DOHH2 (cell line): ENCODE measurements at regions not wholly inside any gene's neighbourhood (a gene's known extent, or its start where the extent isn't known, plus 50 kb on each side); places are given as distances from the start of the nearest gene placed in this dataset.

Experiments
- CTCF ChIP-seq: fragments of 200-600 bp; sonication (generic); IDR thresholded peaks from one replicate; pipeline ENCODE4 v1.5.1; 2014; ENCODE audit warnings: antibody characterized with exemption, mild to moderate bottlenecking, low read depth, low read length; ENCODE audit not compliant: poor library complexity, severe bottlenecking
- EZH2phosphoT487 ChIP-seq: fragments of 200-600 bp; sonication (generic); IDR thresholded peaks from 2 replicates; pipeline ENCODE4 v1.6.1; 2017; ENCODE audit warnings: borderline replicate concordance, mild to moderate bottlenecking, antibody characterized with exemption, low read length, moderate library complexity, mixed read lengths

- TF ChIP-seq CTCF (no peak), EZH2phosphoT487 (no peak)
Observed at GRCh38 chr1:147388969-147389368, 146.5 kb downstream of the CHD1L start.
